NCI-H526 treated with DMSO at 0.1 percent for 48 hours (cell line): ENCODE measurements at regions not wholly inside any gene's neighbourhood (a gene's known extent, or its start where the extent isn't known, plus 50 kb on each side); places are given as distances from the start of the nearest gene placed in this dataset.
A peak's percentile ranks its signal among the peaks of the same experiment; 100 is the strongest.

Experiments used
- DNase-seq: peaks from one replicate; lab custom pipeline; 2025; lab: John Stamatoyannopoulos, UW

GRCh38 chr7:106775975-106776607 lies 89.0 kb upstream of the PIK3CG start:
- no peak for DNase-seq

GRCh38 chr7:106776618-106777347 lies 88.3 kb upstream of the PIK3CG start:
- DNase-seq = no peak

GRCh38 chr7:106777674-106778299 lies 87.3 kb upstream of the PIK3CG start:
- no peak for DNase-seq

GRCh38 chr7:106778656-106779250 lies 86.3 kb upstream of the PIK3CG start:
- no peak for DNase-seq

GRCh38 chr7:106779877-106780276 lies 85.2 kb upstream of the PIK3CG start:
- no peak for DNase-seq

GRCh38 chr7:106781007-106781406 lies 84.1 kb upstream of the PIK3CG start:
- DNase-seq = no peak

GRCh38 chr7:106781828-106782544 lies 83.1 kb upstream of the PIK3CG start:
- DNase-seq = no peak

- no peak for DNase-seq
Observed at GRCh38 chr7:106783286-106783685, 81.8 kb upstream of the PIK3CG start.

GRCh38 chr7:106788637-106789036 lies 76.4 kb upstream of the PIK3CG start:
- DNase-seq = no peak

GRCh38 chr7:106791526-106791925 lies 73.6 kb upstream of the PIK3CG start:
- DNase-seq = no peak

- no peak for DNase-seq
Observed at GRCh38 chr7:106792233-106792926, 72.7 kb upstream of the PIK3CG start.

- DNase-seq = peak; percentile 66
Observed at GRCh38 chr7:106793015-106793975, 71.8 kb upstream of the PIK3CG start.

- DNase-seq = no peak
Observed at GRCh38 chr7:106794276-106795083, 70.6 kb upstream of the PIK3CG start.

- DNase-seq = no peak
Observed at GRCh38 chr7:106795084-106795876, 69.8 kb upstream of the PIK3CG start.

GRCh38 chr7:106795877-106796231 lies 69.2 kb upstream of the PIK3CG start:
- no peak for DNase-seq

GRCh38 chr7:106797937-106798336 lies 67.1 kb upstream of the PIK3CG start:
- DNase-seq = no peak

- DNase-seq = no peak
Observed at GRCh38 chr7:106802589-106802988, 62.5 kb upstream of the PIK3CG start.

- DNase-seq = no peak
Observed at GRCh38 chr7:106806556-106806955, 58.5 kb upstream of the PIK3CG start.

- DNase-seq = no peak
Observed at GRCh38 chr7:106807474-106807873, 57.6 kb upstream of the PIK3CG start.
